ENCODE measurements at regions not wholly inside any gene's neighbourhood (a gene's known extent, or its start where the extent isn't known, plus 50 kb on each side); places are given as distances from the start of the nearest gene placed in this dataset.
A peak's percentile ranks its signal among the peaks of the same experiment; 100 is the strongest.
"Not testable (repeated sequence)": the region's sequence is repeated elsewhere in the genome, so short reads cannot be mapped to it uniquely, and the experiment has no call there.

- no peak for DNase-seq (ENCODE audit: low read depth)
Measured at GRCh38 chr12:67456431-67456901, 187.3 kb downstream of the CAND1 start.

DNA sequence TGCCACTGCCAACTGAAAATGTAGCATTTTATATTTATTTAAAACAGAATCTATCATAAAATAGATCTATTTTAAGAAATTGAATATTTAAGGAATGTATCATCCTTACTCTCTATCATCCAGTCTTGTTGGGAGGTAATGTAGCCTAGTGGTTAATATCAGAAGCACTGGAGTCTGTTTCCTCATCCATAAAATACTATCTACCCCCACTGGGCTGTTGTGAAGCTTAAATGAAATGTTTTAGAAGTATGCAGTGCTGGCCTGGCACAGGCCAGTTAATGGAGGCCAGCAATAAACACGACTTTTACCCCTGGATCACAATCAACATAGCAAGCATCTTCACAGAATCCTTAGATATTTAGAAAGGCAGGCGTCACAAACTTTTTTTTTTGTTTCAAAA is 188.0 kb downstream of the CAND1 start:
- DNase-seq (ENCODE audit: low read depth), result no peak

GRCh38 chr12:67457778-67458665 is 188.9 kb downstream of the CAND1 start:
- no peak for DNase-seq (ENCODE audit: low read depth)

DNA sequence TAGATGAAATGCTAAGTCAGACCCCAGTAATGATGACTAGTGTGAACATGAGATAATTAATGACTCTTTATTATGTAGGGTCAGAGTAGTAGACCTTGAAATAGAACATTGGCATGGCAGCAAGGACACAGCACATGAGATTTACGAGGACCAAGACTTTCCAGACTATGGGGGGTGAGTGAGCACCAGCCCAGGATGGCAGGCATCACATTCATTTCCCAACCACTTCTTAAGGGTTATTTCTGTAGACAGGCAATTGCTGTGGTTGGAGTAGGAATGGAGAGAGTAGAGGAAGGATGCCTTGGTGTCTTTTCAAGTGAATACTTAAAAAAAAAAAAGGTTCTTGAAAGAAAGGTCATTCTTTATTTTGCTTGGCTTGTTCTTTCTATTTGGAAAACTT is 189.4 kb upstream of the DYRK2 start:
- no peak for DNase-seq (ENCODE audit: low read depth)

DNA sequence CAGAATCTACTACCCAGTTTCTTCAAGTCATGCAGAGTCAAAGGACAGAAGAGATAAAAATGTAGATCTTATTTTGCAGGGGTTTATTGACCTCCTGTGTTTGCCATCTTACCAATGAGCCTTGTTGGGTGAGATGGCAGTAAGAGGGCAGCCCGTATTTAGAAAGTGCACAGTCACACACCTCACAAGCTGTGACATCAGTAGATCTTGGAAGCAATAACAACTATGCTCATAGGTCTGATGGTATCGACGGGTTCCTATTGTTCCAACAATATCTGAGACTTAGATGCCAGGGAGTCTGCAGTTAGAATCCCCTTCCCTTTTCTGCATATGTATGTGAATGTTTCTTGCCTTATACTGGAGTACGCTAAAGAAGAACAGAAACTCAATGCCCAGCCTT is 189.0 kb upstream of the DYRK2 start:
- DNase-seq (ENCODE audit: low read depth), result no peak

DNA sequence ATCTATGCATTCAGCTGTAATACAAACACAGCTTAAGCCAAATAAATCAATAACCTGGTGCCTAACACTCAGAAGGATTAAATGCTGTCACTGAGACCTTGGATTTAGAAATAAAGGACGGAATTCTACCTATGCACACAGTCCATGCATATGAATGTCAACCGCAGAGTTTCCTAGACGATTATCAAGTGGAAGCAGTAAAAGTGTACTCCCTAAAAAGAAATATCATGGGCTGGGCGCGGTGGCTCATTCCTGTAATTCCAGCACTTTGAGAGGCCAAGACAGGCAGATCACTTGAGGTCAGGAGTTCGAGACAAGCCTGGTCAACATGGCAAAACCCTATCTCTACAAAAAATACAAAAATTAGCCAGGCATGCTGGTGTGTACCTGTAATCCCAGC is 188.2 kb upstream of the DYRK2 start:
- DNase-seq (ENCODE audit: low read depth), result no peak

GRCh38 chr12:67468549-67469245 is 179.8 kb upstream of the DYRK2 start:
- DNase-seq (ENCODE audit: low read depth), result no peak

GRCh38 chr12:67469666-67470065 is 178.9 kb upstream of the DYRK2 start:
- no peak for DNase-seq (ENCODE audit: low read depth)

- DNase-seq (ENCODE audit: low read depth), result no peak
Measured at GRCh38 chr12:67471810-67472209, 176.7 kb upstream of the DYRK2 start.

- DNase-seq (ENCODE audit: low read depth), result no peak
Measured at GRCh38 chr12:67472539-67472938, 176.0 kb upstream of the DYRK2 start.

DNA sequence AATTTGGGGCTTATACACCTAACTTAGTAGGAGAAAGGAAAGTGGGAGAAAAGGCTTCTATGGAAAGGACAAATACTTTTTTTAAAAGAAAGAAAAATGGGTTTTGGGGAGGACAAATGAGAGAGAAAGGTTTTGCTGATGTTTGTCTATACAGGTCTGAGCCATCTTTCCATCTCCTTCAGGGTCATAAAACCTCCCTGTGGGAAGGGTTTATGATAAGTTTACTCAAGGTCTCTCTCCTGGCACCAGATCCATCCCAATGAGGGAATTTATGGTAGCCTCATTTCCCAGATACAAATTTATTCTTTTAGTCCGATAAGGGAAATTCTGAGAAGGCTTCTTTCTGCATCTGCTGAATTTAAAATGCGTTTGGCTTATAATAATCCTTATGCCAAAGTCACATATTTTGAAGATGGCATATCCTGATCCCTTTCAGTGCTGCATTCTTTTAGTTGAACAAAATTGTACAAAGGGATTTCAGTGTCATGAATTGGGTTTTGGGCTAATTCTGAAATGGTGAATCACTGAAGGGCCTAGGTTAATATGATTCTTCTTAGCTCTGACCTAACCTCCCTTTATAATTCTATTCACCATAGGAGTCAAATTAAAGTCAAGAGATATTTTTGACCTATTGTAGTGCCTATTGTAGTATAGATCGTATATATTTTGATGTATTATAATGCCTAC is 173.5 kb upstream of the DYRK2 start:
- DNase-seq (ENCODE audit: low read depth), result no peak

DNA sequence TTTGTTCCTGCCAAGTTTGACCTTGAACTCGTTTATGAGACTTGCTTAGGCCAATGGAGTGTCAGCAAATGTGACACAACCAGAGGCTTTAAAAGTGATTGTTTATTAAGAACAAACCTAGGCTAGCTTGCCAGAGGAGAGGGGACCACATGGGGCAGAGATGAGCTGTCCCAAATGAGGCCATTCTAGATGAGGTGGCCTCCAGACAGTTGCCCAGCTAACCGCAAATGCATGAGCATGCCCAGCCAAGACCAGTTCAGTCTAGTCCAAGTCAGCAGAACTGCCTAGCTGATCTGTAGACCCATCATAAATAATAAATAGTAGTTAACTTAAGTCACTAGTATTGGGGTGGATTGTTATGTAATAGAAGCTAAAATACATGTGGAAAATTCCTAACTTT is 172.8 kb upstream of the DYRK2 start:
- no peak for DNase-seq (ENCODE audit: low read depth)

- DNase-seq (ENCODE audit: low read depth), result no peak
Measured at GRCh38 chr12:67477681-67478265, 170.8 kb upstream of the DYRK2 start.

DNA sequence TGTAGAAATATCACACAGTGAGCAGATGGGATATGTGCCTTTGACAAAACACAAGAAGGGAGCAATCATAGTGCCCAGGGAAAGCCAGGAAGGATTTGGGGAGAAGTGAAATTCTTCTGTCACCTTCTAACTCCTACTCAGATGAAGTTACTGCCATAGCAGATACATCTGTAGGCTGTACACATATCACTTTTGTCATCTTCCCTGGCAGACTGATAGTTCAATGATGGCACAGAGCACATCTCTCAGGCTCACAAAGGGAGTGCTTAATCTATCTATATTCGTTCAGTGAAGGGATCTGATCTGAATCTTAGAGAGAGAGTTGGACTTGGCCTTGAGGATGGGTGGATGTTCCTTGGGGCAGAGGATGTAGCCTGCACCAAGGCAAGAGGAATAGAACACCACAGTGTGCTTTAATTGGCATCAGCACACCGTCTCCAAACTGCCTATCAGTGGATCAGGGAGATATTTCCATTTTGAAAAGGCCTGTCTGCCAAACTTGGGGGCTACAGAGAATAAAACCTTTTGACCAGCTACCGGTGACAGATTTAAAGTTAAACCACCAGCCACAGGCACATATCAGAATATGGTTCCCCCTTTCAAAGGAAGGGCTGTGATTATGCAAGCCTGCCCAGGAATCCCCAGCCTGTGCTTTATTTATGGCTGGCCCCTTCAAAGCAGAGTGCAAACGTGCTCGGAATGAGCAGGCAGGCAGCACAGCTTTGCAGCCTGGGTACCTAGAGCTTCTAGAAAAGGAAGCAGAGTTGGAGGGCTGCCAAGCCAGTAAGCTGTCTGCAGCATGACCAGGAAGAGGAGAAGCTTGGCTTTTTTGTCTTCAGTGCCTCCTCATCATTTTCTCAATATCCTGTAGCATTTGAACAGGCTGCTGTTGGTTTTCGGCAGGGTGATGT is 165.5 kb upstream of the DYRK2 start:
- DNase-seq (ENCODE audit: low read depth), result peak; percentile 50

GRCh38 chr12:67483871-67484554 is 164.5 kb upstream of the DYRK2 start:
- DNase-seq (ENCODE audit: low read depth), result no peak

DNA sequence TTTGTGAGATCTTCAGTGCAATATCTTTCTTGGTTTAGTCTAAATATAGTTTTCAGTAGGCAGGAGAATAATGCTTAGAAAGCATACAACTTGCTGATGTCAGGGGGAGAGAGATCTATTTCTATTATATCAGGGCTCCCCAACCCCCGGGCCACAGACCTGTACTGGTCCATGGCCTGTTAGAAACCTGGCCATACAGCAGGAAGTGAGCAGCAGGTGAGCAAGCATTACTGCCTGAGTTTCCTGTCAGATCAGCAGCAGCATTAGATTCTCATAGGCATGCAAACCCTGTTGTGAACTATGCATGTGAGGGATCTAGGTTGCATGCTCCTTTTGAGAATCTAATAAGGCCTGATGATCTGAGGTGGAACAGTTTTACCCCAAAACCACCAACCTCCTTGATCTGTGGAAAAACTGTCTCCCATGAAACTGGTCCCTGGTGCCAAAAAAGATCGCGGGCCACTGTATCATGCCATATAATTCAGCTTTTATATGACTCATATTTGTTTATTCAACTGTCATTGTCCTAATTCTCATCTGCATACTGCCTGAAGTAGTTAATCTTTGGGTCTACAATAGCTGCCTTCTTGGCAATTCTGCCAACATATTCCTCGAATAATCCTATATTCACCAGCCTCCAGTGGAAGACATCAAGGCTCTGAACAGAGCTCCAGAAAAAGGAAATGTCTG is 163.6 kb upstream of the DYRK2 start:
- DNase-seq (ENCODE audit: low read depth), result no peak

- DNase-seq (ENCODE audit: low read depth), result no peak
Measured at GRCh38 chr12:67486671-67487070, 161.9 kb upstream of the DYRK2 start.

- DNase-seq (ENCODE audit: low read depth), result not testable (repeated sequence)
Measured at GRCh38 chr12:67488349-67488748, 160.2 kb upstream of the DYRK2 start.

DNA sequence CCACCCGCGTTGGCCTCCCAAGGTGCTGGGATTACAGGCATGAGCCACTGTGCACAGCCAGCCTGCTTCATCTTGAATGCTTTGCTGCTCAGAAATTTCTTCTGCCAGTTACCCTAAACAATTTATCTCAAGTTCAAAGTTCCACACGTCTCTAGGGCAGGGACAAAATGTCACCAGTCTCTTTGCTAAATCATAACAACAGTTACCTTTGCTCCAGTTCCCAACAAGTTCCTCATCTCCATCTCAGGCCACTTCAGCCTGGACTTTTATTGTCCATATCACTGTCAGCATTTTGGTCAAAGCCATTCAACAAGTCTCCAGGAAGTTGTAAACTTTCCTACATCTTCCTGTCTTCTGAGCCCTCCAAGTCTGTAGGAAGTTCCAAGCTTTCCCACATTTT is 159.5 kb upstream of the DYRK2 start:
- no peak for DNase-seq (ENCODE audit: low read depth)

GRCh38 chr12:67496581-67496980 is 152.0 kb upstream of the DYRK2 start:
- DNase-seq (ENCODE audit: low read depth), result no peak
